K562 (cell line): ENCODE measurements at regions not wholly inside any gene's neighbourhood (a gene's known extent, or its start where the extent isn't known, plus 50 kb on each side); places are given as distances from the start of the nearest gene placed in this dataset.

Experiments
- ATAC-seq: fragments of 200-7000 bp; cut with Tn5 transposase; 3 replicates; pipeline ENCODE4 v1.9.1; 2020; ENCODE audit warnings: moderate library complexity
- BruUV-seq: library from RNA; stranded (reverse); fragments of 400-500 nt; replicated peaks from 2 replicates; lab custom pipeline; 2021; lab: Mats Ljungman, UMichigan
- CTCF ChIA-PET: fragments of 300-600 bp; formaldehyde crosslinking; extraction: SDS; loops from one replicate; lab custom pipeline; 2021; ENCODE audit warnings: low intra/inter-chr PET ratio; lab: Yijun Ruan, JAX
- POLR2A ChIA-PET: fragments of 300-600, 350-650 bp; sonication (Branson Sonifier 250); formaldehyde crosslinking; extraction: SDS; loops from one replicate; lab custom pipeline; 2021; ENCODE audit warnings: antibody characterized with exemption, inconsistent platforms; lab: Yijun Ruan, JAX
- DNase-seq, 4 experiments: peaks; one replicate each; pipeline versions ENCODE4 v3.0.0 to v3.0.0-alpha.2; 2011 to 2018; ENCODE audit warnings: low spot score in 3 of 4, mixed read lengths in 3 of 4; ENCODE audit errors: extremely low read depth in 1 of 4
- FAIRE-seq: peaks from 2 replicates; lab custom pipeline; 2011; peaks lifted over from hg19 to GRCh38; lab: Jason Lieb, UNC
- H2AFZ ChIP-seq: 2 replicates; pipeline ENCODE4 v1.6.0; 2011; ENCODE audit warnings: low read depth, low read length, control low read depth, inconsistent platforms
- H3K27ac ChIP-seq: fragments of 200-600 bp; 3 replicates; pipeline ENCODE4 v1.8.0; 2011; ENCODE audit warnings: low read depth, mild to moderate bottlenecking, control low read depth, inconsistent platforms, low read length, moderate library complexity, mixed read lengths; ENCODE audit errors: extremely low read depth
- H3K27me3 ChIP-seq, 2 experiments: fragments of 300-600 bp in 1 of 2; 2 replicates in 1 of 2; 3 replicates in 1 of 2; pipeline versions ENCODE4 v1.6.0 to v1.8.0; 2011; ENCODE audit warnings: inconsistent platforms in 2 of 2, low read length in 2 of 2, mild to moderate bottlenecking in 1 of 2, mixed read lengths in 1 of 2, moderate library complexity in 1 of 2; ENCODE audit not compliant: control insufficient read depth in 2 of 2, insufficient read depth in 2 of 2
- H3K36me3 ChIP-seq: fragments of 300-600 bp; 3 replicates; pipeline ENCODE4 v1.8.0; 2011; ENCODE audit warnings: mild to moderate bottlenecking, low read length, inconsistent platforms; ENCODE audit not compliant: control insufficient read depth, insufficient read depth
- H3K4me1 ChIP-seq, 2 experiments: fragments of 200-600 bp in 1 of 2; replicated peaks in 1 of 2; 2 replicates in 1 of 2; 3 replicates in 1 of 2; pipeline versions ENCODE4 v1.5.1 to v1.8.0; 2011; ENCODE audit warnings: inconsistent platforms in 2 of 2, low read length in 2 of 2, mild to moderate bottlenecking in 1 of 2, mixed read lengths in 1 of 2, moderate library complexity in 1 of 2; ENCODE audit not compliant: control insufficient read depth in 2 of 2, insufficient read depth in 2 of 2
- H3K4me2 ChIP-seq: 2 replicates; pipeline ENCODE4 v1.6.1; 2011; ENCODE audit warnings: low read length, control low read depth, inconsistent platforms, mixed read lengths; ENCODE audit not compliant: insufficient read depth
- H3K4me3 ChIP-seq: fragments of 200-600 bp; sonication (generic), shearing (Covaris generic); 2 replicates; pipeline ENCODE4 v1.5.1; 2016; ENCODE audit warnings: control low read depth, inconsistent platforms
- H3K79me2 ChIP-seq: fragments of 200-600 bp; 3 replicates; pipeline ENCODE4 v1.8.0; 2011; ENCODE audit warnings: low read length, inconsistent platforms; ENCODE audit not compliant: control insufficient read depth, insufficient read depth
- H3K9ac ChIP-seq, 2 experiments: 2 replicates each; pipeline versions ENCODE4 v1.6.0 to v1.6.1; 2011; ENCODE audit warnings: low read depth in 2 of 2, low read length in 2 of 2, control low read depth in 1 of 2, inconsistent platforms in 1 of 2, mild to moderate bottlenecking in 1 of 2, mixed read lengths in 1 of 2; ENCODE audit not compliant: insufficient read depth in 1 of 2
- H3K9me1 ChIP-seq: one replicate; pipeline ENCODE4 v1.6.0; 2011; ENCODE audit warnings: inconsistent platforms, mild to moderate bottlenecking, low read length, moderate library complexity; ENCODE audit not compliant: control insufficient read depth, insufficient read depth
- H3K9me3 ChIP-seq: replicated peaks from 2 replicates; pipeline ENCODE4 v1.5.1; 2011; ENCODE audit warnings: low read depth, low read length, inconsistent platforms; ENCODE audit not compliant: control insufficient read depth, insufficient read depth
- H4K20me1 ChIP-seq: replicated peaks from 2 replicates; pipeline ENCODE4 v1.6.1; 2011; ENCODE audit warnings: low read length, inconsistent platforms, mixed read lengths; ENCODE audit not compliant: control insufficient read depth, insufficient read depth
- CBX1 ChIP-seq: sonication (generic); IDR thresholded peaks from 2 replicates; pipeline ENCODE4 v1.6.1; 2016; ENCODE audit warnings: antibody characterized with exemption, low read depth, mild to moderate bottlenecking
- ELK1 ChIP-seq: sonication (generic); formaldehyde crosslinking; IDR thresholded peaks from 2 replicates; pipeline ENCODE4 v1.8.1; 2022; ENCODE audit warnings: missing genetic modification reagents
- KLF1 ChIP-seq: fragments of 450-650 bp; IDR thresholded peaks from 2 replicates; pipeline ENCODE4 v1.6.1; 2016; ENCODE audit warnings: missing genetic modification characterization, missing compliant biosample characterization
- MTA3 ChIP-seq: fragments of 450-650 bp; formaldehyde crosslinking; IDR thresholded peaks from 2 replicates; pipeline ENCODE4 v1.6.1; 2017; ENCODE audit warnings: mild to moderate bottlenecking, borderline replicate concordance
- NFE2 ChIP-seq: IDR thresholded peaks from 2 replicates; pipeline ENCODE4 v1.6.1; 2014; ENCODE audit warnings: antibody characterized with exemption, low read depth
- PHB2 ChIP-seq: fragments of 450-650 bp; IDR thresholded peaks from 2 replicates; pipeline ENCODE4 v1.6.1; 2017; ENCODE audit warnings: low read depth
- SMARCB1 ChIP-seq: IDR thresholded peaks from 2 replicates; pipeline ENCODE4 v1.6.1; 2011; ENCODE audit warnings: improper control_type of control experiment, low read depth; ENCODE audit not compliant: insufficient read length
- ZNF384 ChIP-seq: IDR thresholded peaks from 2 replicates; pipeline ENCODE4 v1.6.1; 2012; ENCODE audit warnings: low read depth, low read length, improper control_type of control experiment
- ZNF395 ChIP-seq: fragments of 200-800 bp; sonication (Bioruptor generic); IDR thresholded peaks from 2 replicates; pipeline ENCODE4 v1.6.1; 2017; ENCODE audit warnings: missing genetic modification characterization, missing compliant biosample characterization
- WGBS: fragments of 100-300 bp; shearing (Covaris generic); methylation state at CpG from one replicate; pipeline ENCODE4 v1.1.6; 2016; ENCODE audit warnings: low coverage, mixed read lengths; ENCODE audit not compliant: insufficient coverage; ENCODE audit errors: missing lambda C conversion rate; 5-methylcytosine and 5-hydroxymethylcytosine counted together
- in situ Hi-C: fragments of 300-500 bp; cut with MboI; formaldehyde crosslinking; loops from 4 replicates; pipeline ENCODE4 v1.15.0; 2018; ENCODE audit warnings: inconsistent platforms, mixed read lengths
- intact Hi-C: fragments of 100-400 bp; cut with micrococcal nuclease; formaldehyde crosslinking; loops from 2 replicates; pipeline ENCODE4 v1.14.2; 2022
- TF ChIP-seq, protein P1 (sequence below): fragments of 250-450 bp; sonication (Bioruptor Pico); IDR thresholded peaks from 2 replicates; pipeline ENCODE4 v1.8.0; 2021; ENCODE audit warnings: borderline replicate concordance, mild to moderate bottlenecking, moderate library complexity; ENCODE audit not compliant: poor library complexity, severe bottlenecking
- TF ChIP-seq, protein P2 (sequence below): fragments of 450-650 bp; IDR thresholded peaks from 2 replicates; pipeline ENCODE4 v1.6.1; 2016; ENCODE audit warnings: borderline replicate concordance

- TF ChIP-seq PHB2 (no peak), SMARCB1 (no peak), MTA3 (no peak), ZNF384 (no peak), NFE2 (no peak), CBX1 (no peak)
- TF ChIP-seq, protein P1, sequence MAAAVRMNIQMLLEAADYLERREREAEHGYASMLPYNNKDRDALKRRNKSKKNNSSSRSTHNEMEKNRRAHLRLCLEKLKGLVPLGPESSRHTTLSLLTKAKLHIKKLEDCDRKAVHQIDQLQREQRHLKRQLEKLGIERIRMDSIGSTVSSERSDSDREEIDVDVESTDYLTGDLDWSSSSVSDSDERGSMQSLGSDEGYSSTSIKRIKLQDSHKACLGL (CRISPR knock-in tag): no peak
Measured at GRCh38 chr6:113362301-113363047, 494.7 kb upstream of the MARCKS start (continued).

- DNase-seq (no peak), FAIRE-seq (no peak), ATAC-seq (no peak)
- in situ Hi-C loops (no loop called here), intact Hi-C loops (no loop called here)
- WGBS: 0% methylated on average over 4 of the region's 4 CpGs
- no TSS peak for BruUV-seq
- Histone ChIP-seq H3K4me2 (no peak overlapping the region), H2AFZ (no peak overlapping the region), H3K4me1 (no peaks in the 10 kb centered on the region), H3K79me2 (no peaks in the 10 kb centered on the region), H3K9ac (no peak overlapping the region), H3K4me3 (no peak overlapping the region), H4K20me1 (no peaks in the 10 kb centered on the region), H3K27me3 (no peaks in the 10 kb centered on the region), H3K36me3 (no peaks in the 10 kb centered on the region), H3K9me1 (no peaks in the 10 kb centered on the region), H3K27ac (no peak overlapping the region), H3K9me3 (no peaks in the 10 kb centered on the region)
- CTCF ChIA-PET: no interaction called here
- POLR2A ChIA-PET: no interaction called here
- no peak for TF ChIP-seq KLF1 (tag)
- TF ChIP-seq, protein P2, sequence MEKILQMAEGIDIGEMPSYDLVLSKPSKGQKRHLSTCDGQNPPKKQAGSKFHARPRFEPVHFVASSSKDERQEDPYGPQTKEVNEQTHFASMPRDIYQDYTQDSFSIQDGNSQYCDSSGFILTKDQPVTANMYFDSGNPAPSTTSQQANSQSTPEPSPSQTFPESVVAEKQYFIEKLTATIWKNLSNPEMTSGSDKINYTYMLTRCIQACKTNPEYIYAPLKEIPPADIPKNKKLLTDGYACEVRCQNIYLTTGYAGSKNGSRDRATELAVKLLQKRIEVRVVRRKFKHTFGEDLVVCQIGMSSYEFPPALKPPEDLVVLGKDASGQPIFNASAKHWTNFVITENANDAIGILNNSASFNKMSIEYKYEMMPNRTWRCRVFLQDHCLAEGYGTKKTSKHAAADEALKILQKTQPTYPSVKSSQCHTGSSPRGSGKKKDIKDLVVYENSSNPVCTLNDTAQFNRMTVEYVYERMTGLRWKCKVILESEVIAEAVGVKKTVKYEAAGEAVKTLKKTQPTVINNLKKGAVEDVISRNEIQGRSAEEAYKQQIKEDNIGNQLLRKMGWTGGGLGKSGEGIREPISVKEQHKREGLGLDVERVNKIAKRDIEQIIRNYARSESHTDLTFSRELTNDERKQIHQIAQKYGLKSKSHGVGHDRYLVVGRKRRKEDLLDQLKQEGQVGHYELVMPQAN: no peak
- 0 out of 2 replicates have a peak, but pooled peaks have one; percentile 23 for TF ChIP-seq ZNF395
- no peak for TF ChIP-seq ELK1
Measured at GRCh38 chr6:113363048-113363798, 493.9 kb upstream of the MARCKS start.
